Left forelimb (tissue), 1 donor: ENCODE measurements at regions not wholly inside any gene's neighbourhood (a gene's known extent, or its start where the extent isn't known, plus 50 kb on each side); places are given as distances from the start of the nearest gene placed in this dataset.

Experiments
- DNase-seq: peaks from one replicate; pipeline ENCODE4 v3.0.0-alpha.2; 2018; ENCODE audit warnings: low spot score

DNA sequence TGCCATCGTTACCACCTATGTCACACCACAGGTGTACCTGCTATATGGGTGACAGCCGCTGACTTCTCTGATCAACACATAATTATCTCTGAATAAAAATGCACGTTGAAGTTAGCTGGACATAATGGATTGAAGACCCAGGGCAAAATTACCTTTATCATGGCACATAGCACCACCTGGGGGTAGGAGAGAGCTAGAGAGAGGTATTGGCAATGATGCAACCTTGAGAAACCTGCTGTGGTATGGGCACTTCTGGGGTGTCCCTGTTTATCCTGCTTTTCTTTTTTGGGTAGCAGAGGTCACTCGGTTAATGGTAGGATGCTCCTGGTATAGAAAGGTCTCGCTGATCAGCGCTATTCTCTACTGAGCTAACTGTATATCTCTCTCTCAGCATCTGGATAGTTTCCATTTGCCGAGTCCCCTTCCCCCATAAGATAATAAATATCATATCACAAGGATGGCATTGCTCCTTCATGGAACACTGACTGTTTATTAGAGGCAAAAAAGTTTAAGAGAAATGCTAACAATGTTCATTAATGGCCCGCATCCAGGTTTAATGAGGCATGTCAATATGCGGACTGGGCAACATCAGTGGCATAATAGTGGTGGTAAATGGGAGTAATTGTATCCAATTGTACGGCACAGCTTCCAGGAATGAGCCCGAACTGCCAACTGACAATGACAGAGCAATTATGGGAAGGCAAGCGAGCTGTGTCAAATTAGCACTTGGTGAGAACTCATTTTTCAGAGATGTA lies 323.1 kb downstream of the TFEC start:
- DNase-seq, result no peak

DNA sequence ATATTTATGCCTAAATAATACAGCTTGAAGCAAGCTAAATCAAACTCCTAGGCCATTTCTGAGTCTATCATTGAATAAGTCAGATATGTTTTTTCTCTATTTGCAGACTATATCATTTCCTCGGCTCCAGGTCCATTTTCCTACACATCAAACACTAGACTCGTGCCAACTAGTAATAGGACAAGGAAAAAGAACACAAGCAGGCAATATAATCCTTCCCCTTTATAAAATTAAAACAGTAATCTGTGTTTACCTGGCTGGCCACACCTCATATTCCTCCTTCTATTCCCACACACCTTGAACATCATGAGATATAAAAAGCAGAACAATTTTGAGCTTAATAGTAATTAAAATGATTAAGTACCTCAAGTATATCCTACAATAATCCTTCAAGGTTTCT lies 325.7 kb downstream of the TFEC start:
- DNase-seq, result no peak

DNA sequence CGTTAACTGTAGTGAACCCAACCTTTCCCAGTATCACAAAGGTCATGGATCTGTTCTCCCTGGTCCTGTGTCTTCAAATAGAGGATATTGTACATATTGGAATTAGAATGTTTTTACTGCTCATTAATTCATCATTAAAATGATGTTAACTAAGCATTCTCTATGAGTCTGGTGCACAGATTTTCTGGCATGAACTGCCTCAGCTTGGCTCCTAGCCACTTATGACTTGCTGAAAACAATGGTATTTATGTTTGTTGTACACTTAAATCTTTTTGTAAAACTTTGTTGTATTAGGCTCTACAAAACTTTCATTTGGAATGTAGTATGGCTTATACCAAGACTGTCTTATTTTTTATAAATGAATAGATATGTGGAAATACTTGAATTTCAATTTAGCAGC lies 329.4 kb downstream of the TFEC start:
- no peak for DNase-seq

DNA sequence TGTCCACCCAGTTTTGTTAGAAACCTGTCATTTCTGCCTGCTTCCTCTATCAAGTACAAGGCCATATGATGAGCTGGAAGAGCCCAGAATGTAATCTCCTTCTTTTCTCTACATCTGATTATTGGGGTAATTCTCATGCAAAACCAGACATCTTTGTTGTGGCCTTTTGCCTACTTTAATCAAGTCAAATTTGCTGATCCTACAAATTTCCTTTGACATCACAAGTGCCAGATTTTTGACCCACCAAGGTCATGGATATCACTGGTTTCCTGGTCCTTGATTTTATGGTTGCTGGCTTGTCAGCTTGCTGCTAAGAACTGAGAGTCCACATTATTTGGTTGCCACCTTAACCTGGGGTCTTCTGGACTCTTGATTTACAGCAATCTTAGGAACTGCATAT lies 336.1 kb downstream of the TFEC start:
- no peak for DNase-seq

DNA sequence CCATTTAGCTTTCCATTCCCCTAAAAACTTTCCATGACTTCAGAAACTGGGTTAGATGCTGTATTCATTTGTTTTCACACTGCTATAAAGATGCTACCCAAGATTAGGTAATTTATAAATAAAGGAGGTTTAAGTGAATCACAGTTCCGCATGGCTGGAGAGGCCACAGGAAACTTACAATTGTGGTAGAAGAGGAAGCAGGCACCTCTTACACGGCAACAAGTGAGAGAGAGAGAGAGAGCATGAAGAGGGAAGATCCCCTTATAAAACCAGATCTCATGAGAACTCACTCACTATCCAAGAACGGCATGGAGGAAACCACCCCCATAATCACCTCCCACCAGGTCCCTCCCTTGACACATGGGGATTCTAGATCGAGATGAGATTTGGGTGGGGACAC lies 336.8 kb downstream of the TFEC start:
- no peak for DNase-seq

DNA sequence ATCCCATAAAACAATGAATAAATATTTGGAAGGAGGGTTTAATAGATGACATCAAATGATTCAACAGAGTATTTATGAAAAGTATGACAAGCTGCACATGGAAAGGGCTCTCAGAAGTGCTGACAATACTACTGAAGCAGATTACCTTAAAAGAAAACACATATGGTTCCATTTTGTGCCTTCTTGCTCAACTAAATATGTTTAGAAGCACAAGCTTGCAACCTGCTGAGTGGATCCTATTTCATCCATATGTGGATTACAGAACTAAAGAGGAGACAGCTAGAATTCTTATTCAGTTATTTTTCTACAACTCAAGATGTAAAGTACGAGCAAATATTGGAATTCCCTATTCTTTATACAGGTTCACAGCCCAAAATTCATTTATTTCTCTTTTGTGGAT lies 340.6 kb downstream of the TFEC start:
- DNase-seq, result no peak

DNA sequence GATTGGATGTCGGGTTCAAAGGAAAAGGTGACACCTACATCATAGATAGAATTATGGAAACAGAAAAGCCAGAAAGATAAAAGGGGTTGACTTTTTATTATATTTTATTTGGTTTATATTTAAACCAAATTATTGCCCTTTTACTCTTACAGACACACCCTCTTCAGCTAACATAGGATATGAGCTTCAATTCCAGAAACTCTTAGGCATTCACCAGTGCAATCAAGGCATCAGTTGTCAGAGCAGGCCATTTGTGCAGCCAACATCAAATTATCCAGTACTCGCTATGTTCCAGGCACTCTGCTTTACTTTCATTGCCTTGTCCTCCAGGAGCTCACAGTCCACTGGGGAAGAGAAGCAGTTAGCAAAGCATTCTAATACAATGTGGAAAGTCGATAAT lies 347.5 kb downstream of the TFEC start:
- no peak for DNase-seq

DNA sequence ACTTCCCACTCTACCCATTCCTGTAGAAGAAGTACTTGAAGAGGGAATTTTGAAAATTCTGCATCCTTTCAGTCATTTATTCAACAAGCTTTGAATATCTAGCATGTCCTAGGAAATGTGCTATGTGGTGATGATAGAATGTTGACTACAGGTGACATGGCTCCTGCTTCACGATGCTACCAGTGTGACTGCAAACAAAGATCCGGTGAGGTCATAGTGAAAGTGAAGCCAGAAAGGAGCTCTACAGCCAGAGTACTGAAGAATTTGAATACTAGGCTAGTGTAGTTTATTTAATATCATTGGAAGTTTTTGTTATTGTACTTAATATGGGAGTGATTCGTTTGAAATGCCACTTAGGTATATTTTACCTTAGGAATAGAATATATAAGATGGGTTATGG lies 348.1 kb downstream of the TFEC start:
- no peak for DNase-seq

DNA sequence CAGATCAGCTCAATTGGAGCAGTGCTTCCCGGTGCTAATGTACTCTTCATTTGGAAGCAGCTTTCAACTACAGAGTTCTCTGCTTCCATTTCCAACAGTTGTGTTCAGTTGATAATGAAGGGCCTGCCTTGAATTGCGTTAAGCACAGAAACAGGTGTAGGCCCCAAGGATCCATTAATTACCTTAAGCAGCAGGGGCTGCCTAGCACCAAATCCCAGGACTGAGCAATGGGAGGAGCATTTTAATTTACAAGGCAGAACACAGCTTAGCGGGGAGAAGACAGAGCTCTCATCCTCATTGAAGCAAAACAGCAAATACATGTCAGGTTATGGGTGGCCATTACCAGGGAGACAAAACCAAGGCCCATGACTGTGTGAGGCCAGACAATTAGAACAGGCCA lies 349.6 kb downstream of the TFEC start:
- DNase-seq, result no peak

DNA sequence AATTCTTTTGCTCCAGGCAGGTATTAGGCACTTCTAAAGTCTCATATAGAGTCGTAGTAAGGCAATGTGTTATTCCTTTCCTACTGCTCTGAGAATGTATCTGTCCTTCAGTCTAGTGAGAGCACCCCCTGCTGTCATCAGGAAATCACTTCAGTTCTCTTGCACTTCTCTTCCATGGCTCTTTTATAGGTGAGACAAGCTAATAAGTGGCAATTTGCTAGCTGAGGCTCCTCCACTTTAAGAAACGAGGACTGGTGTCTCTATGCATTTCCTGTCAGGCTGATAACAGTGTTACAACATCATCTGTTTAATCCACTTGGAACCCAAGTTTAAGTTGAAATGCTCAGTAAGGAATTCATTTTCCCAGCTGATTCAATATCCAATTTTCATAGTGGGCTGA lies 350.6 kb downstream of the TFEC start:
- DNase-seq, result no peak

DNA sequence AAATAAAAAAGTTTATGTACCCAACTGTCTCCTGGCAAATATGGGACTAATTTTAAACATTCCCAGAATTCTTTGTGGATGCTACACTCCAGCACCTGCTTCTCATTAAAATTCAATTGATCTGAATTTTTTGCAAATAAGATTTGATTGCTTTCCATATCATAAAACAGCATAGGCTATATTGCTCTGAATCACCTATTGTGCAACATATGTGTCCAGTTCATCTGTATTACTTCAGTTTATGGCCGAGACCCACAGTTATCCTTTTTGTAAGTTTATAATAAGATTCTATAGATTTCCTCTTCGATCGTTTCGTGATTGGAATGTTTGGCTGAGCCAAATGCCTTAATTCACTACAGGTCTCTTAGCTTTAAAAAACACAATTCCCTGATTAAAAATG lies 351.1 kb downstream of the TFEC start:
- no peak for DNase-seq

DNA sequence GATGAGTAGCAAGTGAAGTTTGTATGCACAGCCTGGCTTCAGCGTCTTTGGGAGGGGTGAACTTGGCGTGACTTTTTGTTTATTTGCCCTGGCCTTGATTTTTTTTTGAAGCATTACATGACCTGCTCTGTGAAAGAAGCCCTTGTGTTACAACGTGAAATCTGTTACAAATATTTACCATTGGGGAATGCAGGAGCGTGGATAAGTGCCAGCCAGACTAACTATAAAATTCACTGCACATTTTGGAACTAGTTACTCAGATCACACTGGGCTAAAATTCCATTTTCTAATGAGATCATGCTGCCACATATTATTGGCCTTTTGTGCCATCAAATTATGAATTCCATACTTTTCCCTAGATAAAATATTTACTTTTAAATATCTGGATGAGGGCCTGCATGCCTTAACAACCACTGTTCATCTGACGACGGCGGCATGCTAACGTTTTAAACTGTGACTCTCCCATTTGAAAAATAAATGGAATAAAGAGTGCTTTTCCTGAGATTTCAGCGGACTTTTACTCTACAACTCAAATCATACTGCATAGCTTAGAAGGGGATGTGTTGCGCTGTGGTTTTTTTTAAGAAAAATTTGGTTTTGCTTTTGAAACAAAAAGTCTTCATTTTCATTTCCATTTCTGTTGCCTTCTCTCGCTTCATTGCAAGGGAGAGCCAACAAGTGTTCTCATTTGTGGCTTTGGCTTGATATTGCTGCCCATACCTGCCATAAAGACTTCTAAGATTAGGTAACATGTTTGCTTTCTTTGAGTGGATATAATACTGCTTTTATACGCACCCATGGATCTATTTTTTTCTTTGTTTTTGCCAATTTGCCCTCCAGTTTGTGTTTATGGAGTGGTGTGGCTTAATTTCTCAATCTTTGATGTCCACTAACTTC lies 352.2 kb downstream of the TFEC start:
- no peak for DNase-seq

DNA sequence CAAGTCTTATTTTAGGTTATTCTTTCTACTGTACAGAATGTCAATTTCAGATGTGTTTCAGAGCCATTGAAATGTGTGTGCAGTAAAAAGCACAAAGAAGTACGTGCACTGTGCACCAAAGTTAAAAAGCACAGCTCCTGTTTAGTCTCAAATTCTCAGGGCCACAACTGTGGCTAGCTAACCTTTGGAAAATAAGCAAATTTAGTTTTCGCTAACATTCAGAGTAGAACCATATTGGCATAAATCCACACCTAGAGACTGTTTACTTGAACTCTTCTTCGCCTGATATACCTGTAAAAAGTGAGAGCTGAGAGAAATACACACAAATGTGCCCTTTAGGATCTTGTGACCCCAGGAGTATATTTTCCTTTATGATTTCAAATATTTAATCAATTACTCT lies 353.9 kb downstream of the TFEC start:
- DNase-seq, result no peak

DNA sequence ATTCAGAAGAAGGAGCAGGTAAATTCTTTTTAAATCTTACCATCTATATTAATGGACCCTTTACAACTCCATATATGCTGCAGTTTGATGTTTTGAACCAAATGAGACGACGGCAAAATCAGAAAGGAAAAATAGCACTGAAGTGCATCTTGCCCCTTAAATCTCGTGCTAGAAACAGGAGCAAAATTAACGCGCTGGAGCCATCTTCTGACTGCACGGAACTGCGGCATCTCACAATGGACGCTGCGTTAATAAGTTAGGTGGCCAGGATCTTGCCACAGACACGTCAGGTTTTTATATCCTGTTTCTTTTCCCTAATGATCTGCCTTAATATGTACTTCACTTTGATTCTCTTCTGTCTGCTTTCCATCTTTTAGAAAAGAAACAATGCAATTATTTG lies 354.5 kb downstream of the TFEC start:
- DNase-seq, result no peak

DNA sequence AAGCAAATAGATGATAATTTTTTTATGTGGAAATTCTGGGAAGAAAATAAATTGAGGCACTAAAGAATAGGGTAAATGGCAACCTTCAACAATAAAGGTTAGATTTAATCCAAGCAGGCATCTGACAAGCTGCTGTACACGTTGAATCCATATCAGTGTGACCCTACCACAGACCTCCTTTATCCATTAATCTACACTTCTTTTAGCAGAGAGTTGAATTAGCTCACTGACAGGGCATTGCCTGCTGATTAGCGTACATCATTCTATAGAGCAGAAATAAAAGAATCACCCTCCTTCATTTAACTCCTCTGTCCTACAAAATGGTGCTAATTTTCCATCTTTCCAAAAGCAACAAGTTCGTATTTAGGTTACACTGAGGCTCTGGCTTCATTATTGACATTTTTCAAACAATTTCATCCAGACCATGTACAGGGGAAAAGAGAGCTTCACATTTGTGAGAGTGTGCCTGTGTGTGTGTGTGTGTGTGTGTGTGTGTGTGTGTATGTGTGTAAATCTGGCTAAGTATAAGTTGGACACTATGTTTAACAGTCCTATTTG lies 356.0 kb downstream of the TFEC start:
- DNase-seq, result no peak

DNA sequence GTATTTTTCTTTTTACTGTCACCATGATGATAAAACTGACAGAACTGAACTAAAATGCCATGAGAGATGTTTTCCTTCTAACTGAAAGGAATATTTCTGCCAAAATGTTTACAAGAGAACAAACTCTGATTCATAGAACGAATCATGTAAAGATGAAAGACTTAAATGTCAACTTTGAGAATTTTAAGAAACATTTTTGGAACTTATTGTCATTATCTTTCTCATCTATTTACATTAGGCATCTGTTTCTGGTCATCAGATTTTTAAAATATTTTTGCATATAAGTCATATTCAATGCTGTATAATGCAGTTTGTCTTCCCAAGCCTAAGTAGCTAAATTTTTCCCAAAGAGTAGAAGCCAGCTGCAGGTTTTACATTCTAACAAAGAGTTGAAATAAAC lies 358.5 kb downstream of the TFEC start:
- no peak for DNase-seq

DNA sequence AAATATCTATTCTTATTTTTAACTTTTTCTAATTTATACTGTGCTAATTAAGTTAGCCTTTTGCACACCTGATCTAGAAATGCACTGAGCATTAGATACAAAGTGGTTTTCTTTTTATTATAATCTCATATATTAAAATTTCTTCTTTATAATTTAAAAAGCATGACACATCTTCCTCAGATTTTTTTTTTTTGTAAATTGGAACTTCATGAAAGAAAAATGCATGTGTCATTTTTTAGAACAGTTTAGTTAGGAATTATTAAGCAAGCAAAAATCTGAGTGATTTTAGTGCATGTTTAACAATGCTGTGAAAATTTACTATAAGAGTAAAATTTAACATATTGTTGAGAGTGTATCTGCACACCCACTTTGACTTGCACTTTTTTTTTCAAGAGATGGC lies 367.9 kb downstream of the TFEC start:
- DNase-seq, result no peak

DNA sequence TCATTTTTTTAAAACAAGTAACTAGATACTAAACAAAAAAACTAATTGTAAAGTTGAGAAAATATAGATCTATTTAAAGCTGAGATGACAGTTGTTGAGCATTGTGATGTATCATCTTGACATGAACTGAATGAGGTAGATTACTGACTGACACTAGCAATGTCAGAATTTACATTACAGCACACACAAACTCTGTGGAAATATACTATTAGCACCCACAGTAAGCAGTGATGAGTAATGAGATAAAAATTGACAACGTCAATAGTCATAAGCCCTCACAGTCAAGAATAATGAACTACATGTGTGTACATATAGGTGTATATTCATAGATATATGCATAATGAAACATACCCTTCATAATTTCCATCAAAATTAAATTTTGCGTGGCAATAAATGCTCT lies 368.4 kb downstream of the TFEC start:
- no peak for DNase-seq

DNA sequence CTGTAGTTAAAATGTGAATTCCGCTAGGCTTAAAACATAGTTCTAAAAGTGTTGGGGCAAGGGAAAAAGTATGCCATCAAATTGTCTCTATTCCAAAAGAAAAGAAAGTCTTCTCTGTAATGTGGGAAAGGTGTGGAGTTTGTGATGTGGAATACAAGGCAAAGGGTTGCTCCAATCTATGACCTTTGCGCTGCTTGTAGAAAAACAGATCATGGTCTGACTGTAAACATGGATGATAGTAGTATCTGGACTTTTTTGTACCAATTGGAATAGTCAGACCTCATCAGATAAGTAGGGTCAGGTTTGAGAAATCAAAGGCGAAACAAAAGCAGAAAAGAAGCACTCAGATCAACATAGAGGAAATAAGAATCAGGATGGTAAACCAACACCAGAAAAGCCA lies 372.3 kb downstream of the TFEC start:
- DNase-seq, result no peak

DNA sequence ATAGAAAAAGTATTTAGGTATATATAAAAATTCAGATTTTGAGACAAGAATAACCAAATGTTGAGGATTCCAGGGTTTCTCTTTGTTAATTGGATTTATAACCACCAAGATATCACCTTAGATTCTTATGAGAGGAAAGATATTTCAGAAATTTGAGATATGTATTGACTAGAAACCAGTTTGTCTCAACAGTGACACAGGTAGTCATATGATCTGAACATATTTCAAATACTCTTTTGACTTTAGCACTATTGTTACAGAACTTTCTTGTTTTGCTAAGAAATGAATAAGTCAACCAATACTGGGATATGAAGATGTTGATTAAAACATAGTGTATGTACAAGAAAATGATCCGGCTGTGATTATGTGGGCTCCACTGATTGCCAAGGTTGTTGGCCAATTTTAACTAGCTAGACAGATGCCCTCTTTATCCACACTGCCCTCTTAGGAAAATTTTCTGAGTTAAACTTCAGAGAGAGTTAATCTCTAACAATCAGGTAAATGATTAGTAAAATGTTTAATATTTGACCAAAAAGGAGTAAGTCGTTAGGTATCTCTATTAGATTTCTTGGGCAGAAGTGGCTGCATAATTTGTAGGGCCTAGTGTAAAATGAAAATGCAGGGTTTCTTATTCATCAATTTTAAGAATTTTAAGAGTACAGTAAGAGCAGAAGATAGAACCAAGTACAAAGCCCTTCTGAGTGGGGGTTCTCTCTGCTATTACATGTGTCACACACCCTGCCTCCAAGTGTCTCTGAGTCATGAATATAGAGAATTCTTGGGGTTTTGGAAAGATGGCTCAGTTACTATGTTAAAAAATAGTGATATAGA lies 376.0 kb downstream of the TFEC start:
- no peak for DNase-seq

DNA sequence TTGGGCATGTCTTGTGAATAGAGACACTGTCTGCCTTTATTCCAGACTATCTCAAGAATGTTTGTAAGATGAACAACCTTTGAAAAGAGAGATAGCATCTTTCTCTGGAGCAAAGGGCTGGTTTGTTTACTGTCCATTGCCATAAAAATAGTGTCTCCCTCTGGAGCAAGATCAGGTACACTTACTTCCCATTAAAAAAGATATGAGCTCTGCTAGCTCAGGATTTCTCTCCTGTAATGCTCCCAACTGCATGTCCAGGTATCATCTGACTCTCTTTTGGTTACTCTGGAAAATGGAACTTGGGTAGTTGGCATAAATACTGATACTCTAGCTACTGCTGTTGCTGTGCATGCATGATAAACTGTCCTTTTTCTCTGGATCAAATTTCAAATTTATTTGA lies 381.1 kb downstream of the TFEC start:
- no peak for DNase-seq

DNA sequence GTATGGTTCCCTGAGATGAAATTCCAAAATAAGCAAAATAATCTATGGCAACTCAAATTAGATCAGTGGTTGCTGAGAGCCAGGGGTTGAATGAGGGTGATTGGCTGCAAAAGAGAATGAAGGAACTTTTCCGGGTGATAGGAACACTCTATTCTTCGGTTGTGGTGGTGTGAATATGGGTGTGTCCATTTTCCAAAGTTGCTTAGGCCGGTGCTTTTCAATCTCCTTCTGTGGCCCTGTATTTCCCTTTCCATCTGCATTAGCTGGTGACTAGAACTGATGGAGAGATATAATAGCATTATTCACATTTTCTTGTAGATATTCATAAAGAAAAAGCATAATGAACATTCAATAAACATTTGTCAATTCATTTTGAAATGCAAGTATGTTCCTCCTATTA lies 382.9 kb downstream of the TFEC start:
- DNase-seq, result no peak
